ENCODE measurements at regions not wholly inside any gene's neighbourhood (a gene's known extent, or its start where the extent isn't known, plus 50 kb on each side); places are given as distances from the start of the nearest gene placed in this dataset.

DNA sequence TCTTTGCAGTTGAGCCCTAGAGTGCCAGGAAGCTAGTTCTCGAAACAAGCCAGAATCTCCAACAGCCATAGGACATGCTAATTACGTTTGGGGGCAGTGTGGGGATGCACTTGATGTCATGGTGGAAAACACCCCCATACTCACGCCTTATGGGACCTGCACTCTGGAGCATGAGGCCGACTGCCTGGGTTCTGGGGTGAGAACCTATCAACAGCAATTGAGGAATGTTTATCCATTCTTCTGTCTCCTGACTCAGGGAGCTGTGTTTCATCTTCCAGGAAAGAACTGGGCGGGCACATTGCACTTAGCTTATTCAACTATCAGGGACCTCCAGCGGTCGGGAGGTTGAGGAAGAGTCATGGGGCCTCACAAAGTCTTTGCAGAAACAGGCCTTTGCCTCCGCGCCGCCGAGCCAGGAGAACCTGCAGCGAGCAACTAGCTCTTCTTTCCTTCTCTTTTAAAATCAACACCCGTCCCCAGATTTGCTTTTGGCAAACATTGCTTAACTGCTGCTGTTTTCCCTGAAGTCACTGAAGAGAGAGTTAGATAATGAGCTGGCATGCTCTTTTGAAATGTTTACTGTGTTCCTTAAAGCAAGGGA is 226.1 kb upstream of the DIO3 start:
- Histone ChIP-seq H3K4me3 (ENCODE audit: low read depth, low read length) (no peak overlapping the region), H3K27me3 (ENCODE audit: insufficient read depth, low read length) (peaks cover 21% of the 10 kb centered on the region), H2AFZ (ENCODE audit: low read length, unreplicated experiment) (no peak overlapping the region), H3K79me2 (ENCODE audit: control insufficient read depth, insufficient read depth, low read length, unreplicated experiment) (no peaks in the 10 kb centered on the region), H3K4me1 (ENCODE audit: control insufficient read depth, insufficient read depth, low read length, unreplicated experiment) (no peaks in the 10 kb centered on the region), H3K36me3 (ENCODE audit: insufficient read depth, low read length) (no peaks in the 10 kb centered on the region), H3K27ac (ENCODE audit: low read depth, low read length) (no peak overlapping the region)

DNA sequence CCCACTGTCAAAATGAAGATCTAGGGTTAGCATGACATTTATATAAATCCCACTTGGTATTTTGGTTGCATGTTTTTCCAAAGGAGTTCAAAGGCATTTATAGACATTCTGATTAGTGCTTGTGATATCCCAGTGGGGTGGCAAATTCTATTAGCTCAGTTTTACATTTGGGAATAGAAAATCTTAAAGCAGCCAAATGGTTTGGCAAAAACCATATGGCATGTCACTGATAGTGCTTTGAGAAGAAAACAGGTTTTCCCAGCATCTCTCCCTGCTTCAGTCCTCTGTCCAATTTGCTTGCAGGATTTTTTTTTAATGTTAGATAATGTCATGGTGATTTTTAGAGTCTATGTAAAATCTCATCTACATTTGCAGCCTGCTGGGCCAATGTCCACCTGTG is 225.1 kb upstream of the DIO3 start:
- no peak overlapping the region for H3K4me3 ChIP-seq (ENCODE audit: low read depth, low read length)
- H2AFZ ChIP-seq (ENCODE audit: low read length, unreplicated experiment), result no peak overlapping the region
- H3K79me2 ChIP-seq (ENCODE audit: control insufficient read depth, insufficient read depth, low read length, unreplicated experiment), result no peaks in the 10 kb centered on the region
- H3K27ac ChIP-seq (ENCODE audit: low read depth, low read length), result no peak overlapping the region
- no peaks in the 10 kb centered on the region for H3K36me3 ChIP-seq (ENCODE audit: insufficient read depth, low read length)
- no peaks in the 10 kb centered on the region for H3K4me1 ChIP-seq (ENCODE audit: control insufficient read depth, insufficient read depth, low read length, unreplicated experiment)
- H3K27me3 ChIP-seq (ENCODE audit: insufficient read depth, low read length), result peaks cover 23% of the 10 kb centered on the region

DNA sequence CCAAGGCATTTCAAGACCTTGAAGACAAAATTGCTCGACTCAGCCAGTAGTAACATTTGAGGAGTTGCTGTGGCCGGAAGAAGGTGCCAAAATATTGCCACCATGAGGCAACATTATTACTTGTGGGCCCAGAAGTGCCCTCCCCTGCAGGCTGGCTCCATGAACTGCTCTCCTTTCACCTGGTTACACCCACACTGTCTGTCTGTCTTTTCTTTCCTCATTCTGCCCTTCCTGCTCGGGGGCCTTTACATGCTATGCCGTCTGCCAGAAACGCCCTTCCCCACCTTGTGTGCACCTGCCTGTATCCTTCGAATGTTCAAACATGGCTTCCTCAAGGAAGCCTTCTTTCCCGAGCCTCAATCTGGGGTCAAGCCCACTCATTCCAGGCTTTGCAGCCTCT is 224.2 kb upstream of the DIO3 start:
- Histone ChIP-seq H3K4me1 (ENCODE audit: control insufficient read depth, insufficient read depth, low read length, unreplicated experiment) (no peaks in the 10 kb centered on the region), H3K27me3 (ENCODE audit: insufficient read depth, low read length) (peaks cover 23% of the 10 kb centered on the region), H3K4me3 (ENCODE audit: low read depth, low read length) (no peak overlapping the region)

DNA sequence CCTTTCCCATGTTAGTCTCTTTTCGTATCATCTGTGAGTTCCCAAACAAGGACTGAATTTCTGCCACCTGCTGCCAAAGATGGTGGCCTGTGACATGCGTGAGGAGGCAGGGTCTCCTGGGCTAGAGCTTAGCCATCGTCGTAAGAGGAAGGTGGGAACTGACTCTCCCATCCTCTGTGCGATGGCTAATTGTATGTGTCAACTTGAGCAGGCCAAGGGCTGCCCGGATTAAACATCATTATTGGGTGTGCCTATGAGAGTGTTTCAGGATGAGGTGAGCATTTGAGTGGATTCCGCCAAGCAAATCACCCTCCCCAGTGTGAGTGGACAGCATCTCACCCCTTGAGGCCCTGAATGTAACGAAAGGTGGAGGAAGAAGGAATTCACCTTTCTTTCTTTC is 220.7 kb upstream of the DIO3 start:
- H3K36me3 ChIP-seq (ENCODE audit: insufficient read depth, low read length), result no peaks in the 10 kb centered on the region
- no peaks in the 10 kb centered on the region for H3K79me2 ChIP-seq (ENCODE audit: control insufficient read depth, insufficient read depth, low read length, unreplicated experiment)
- H3K4me1 ChIP-seq (ENCODE audit: control insufficient read depth, insufficient read depth, low read length, unreplicated experiment), result no peaks in the 10 kb centered on the region
- H3K27ac ChIP-seq (ENCODE audit: low read depth, low read length), result no peak overlapping the region
- H3K4me3 ChIP-seq (ENCODE audit: low read depth, low read length), result no peak overlapping the region
- H2AFZ ChIP-seq (ENCODE audit: low read length, unreplicated experiment), result no peak overlapping the region
- H3K27me3 ChIP-seq (ENCODE audit: insufficient read depth, low read length), result peaks cover 20% of the 10 kb centered on the region

More for the DNA sequence above, 224.2 kb upstream of the DIO3 start:
- no peaks in the 10 kb centered on the region for H3K36me3 ChIP-seq (ENCODE audit: insufficient read depth, low read length)
- H2AFZ ChIP-seq (ENCODE audit: low read length, unreplicated experiment), result no peak overlapping the region
- no peaks in the 10 kb centered on the region for H3K79me2 ChIP-seq (ENCODE audit: control insufficient read depth, insufficient read depth, low read length, unreplicated experiment)
- H3K27ac ChIP-seq (ENCODE audit: low read depth, low read length), result no peak overlapping the region

DNA sequence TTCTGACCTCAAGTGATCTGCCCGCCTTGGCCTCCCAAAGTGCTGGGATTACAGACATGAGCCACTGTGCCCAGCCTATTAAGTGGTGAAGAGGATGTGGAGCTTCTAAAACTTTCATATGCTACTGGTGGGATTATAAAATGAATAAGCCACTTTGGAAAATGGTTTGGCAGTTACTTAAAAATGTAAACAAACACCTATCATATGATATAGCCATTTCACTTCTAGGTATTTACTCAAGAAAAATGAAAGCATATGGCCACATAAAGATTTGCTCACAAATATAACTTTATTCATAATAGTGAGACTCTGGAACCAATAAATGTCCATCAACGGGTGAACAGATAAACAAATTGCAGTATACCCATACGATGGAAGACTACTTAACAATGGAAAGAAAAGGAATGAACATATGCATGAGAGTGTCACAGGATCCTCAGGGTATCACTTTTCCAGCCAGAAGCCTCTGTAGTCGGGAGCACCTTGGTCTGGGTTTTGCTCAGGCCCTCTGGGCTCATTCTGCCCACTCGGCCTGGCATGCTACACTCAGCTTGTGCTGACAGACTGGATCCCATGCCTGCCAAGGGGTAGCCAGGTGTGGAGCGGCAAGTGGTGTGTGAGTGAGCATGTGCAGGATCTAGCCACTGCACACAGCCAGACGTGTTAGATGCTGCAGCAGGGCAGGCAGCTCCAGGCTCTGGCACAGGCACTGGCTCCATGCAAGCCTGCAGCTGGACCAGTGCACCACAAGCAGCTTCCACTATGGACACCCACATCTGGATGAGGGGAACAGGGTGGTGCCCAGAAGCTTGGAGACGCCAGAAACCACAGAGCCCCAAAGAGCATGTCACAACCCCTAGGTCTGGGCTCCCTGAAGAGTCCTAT is 213.2 kb upstream of the DIO3 start:
- no peak overlapping the region for H2AFZ ChIP-seq (ENCODE audit: low read length, unreplicated experiment)
- no peak overlapping the region for H3K27ac ChIP-seq (ENCODE audit: low read depth, low read length)
- no peaks in the 10 kb centered on the region for H3K79me2 ChIP-seq (ENCODE audit: control insufficient read depth, insufficient read depth, low read length, unreplicated experiment)
- no peaks in the 10 kb centered on the region for H3K36me3 ChIP-seq (ENCODE audit: insufficient read depth, low read length)
- no peak overlapping the region for H3K4me3 ChIP-seq (ENCODE audit: low read depth, low read length)
- no peaks in the 10 kb centered on the region for H3K4me1 ChIP-seq (ENCODE audit: control insufficient read depth, insufficient read depth, low read length, unreplicated experiment)
- no peaks in the 10 kb centered on the region for H3K27me3 ChIP-seq (ENCODE audit: insufficient read depth, low read length)

DNA sequence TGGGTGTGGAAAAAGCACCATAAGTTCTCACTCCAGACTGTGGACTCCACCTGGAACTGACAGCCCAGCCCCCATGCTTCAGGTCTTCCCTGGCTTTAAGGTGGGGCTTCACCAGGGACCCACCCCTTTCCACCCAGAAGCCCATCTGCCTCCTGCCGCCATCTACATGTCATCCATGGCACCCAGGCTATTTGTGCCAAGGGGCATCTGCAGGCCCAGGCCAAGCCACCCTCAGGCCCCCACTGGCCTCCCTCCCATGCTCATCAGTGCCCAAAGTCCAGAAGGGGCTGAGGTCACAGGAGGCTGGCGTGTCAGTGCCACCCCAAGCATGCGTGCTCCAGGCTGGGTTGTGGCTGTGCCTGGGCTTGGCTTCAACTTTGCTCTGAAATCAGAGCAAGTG is 212.2 kb upstream of the DIO3 start:
- H3K27ac ChIP-seq (ENCODE audit: low read depth, low read length), result no peak overlapping the region
- no peaks in the 10 kb centered on the region for H3K27me3 ChIP-seq (ENCODE audit: insufficient read depth, low read length)
- H3K4me1 ChIP-seq (ENCODE audit: control insufficient read depth, insufficient read depth, low read length, unreplicated experiment), result no peaks in the 10 kb centered on the region
- H2AFZ ChIP-seq (ENCODE audit: low read length, unreplicated experiment), result no peak overlapping the region
- no peaks in the 10 kb centered on the region for H3K79me2 ChIP-seq (ENCODE audit: control insufficient read depth, insufficient read depth, low read length, unreplicated experiment)
- no peak overlapping the region for H3K4me3 ChIP-seq (ENCODE audit: low read depth, low read length)
- no peaks in the 10 kb centered on the region for H3K36me3 ChIP-seq (ENCODE audit: insufficient read depth, low read length)

DNA sequence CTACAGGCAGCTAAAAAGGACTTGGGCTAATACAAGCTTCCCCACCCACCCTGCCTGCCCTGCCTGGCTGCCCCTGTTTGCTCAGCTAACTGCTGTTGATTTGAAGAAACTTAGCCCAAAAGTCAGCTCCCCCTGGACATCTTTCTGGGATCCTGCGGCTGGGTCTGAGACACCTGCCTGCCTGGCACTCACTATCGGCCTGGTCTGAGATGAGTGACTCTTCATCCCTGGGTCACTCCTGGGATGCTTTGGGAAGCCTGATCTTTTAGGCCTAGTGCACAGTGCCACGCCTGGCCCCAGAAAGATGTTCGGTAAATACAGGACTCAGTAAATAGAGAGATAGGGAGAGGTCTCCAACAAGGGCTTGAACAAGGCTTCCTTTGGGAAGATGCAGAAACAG is 211.3 kb upstream of the DIO3 start:
- H3K36me3 ChIP-seq (ENCODE audit: insufficient read depth, low read length), result no peaks in the 10 kb centered on the region
- H3K4me1 ChIP-seq (ENCODE audit: control insufficient read depth, insufficient read depth, low read length, unreplicated experiment), result no peaks in the 10 kb centered on the region
- no peaks in the 10 kb centered on the region for H3K79me2 ChIP-seq (ENCODE audit: control insufficient read depth, insufficient read depth, low read length, unreplicated experiment)
- no peak overlapping the region for H3K4me3 ChIP-seq (ENCODE audit: low read depth, low read length)
- H3K27ac ChIP-seq (ENCODE audit: low read depth, low read length), result no peak overlapping the region
- H2AFZ ChIP-seq (ENCODE audit: low read length, unreplicated experiment), result no peak overlapping the region
- no peaks in the 10 kb centered on the region for H3K27me3 ChIP-seq (ENCODE audit: insufficient read depth, low read length)

DNA sequence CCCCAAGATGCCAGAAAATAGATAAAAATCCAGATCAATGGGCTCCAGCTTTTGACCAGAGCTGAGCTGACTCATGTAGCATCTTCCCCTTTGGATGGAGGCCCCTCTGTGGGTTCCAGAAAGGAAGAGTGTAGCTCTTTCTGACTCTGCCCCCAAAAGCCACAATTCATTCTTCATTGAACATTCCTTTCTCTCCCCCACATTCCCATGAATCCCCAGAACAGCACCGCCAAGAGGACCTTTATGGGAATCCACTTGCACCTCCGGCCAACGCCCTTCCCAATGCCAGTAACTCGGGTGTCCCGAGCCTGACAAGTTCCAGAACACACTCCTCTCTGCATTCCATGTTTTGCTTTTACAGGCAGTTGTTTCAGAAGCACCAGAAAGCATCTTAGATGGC is 210.6 kb upstream of the DIO3 start:
- H3K27ac ChIP-seq (ENCODE audit: low read depth, low read length), result no peak overlapping the region
- H3K36me3 ChIP-seq (ENCODE audit: insufficient read depth, low read length), result no peaks in the 10 kb centered on the region
- H3K4me3 ChIP-seq (ENCODE audit: low read depth, low read length), result no peak overlapping the region
- no peak overlapping the region for H2AFZ ChIP-seq (ENCODE audit: low read length, unreplicated experiment)
- H3K27me3 ChIP-seq (ENCODE audit: insufficient read depth, low read length), result no peaks in the 10 kb centered on the region
- H3K79me2 ChIP-seq (ENCODE audit: control insufficient read depth, insufficient read depth, low read length, unreplicated experiment), result no peaks in the 10 kb centered on the region
- H3K4me1 ChIP-seq (ENCODE audit: control insufficient read depth, insufficient read depth, low read length, unreplicated experiment), result no peaks in the 10 kb centered on the region

DNA sequence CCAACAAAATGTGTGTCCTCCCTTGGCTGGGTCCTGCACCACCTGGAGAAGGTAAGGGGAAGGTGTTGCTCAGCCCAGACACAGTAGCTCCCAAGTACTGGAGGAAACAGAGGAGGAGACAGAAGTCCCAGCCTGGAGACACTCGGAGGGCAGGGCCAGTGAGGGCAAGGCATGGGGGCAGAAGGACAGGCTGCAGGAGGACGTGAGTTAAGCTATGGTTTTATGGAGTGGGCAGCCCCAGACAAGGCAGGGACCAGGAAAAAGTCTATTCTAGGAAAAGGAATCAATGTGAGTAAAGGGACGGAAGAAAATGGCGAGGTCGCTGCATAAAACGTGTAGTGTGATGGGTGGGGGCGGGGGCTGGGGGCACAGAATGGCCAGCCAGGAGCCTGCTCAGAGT is 210.1 kb upstream of the DIO3 start:
- H2AFZ ChIP-seq (ENCODE audit: low read length, unreplicated experiment), result no peak overlapping the region
- H3K27me3 ChIP-seq (ENCODE audit: insufficient read depth, low read length), result no peaks in the 10 kb centered on the region
- no peak overlapping the region for H3K27ac ChIP-seq (ENCODE audit: low read depth, low read length)
- no peaks in the 10 kb centered on the region for H3K4me1 ChIP-seq (ENCODE audit: control insufficient read depth, insufficient read depth, low read length, unreplicated experiment)
- no peaks in the 10 kb centered on the region for H3K79me2 ChIP-seq (ENCODE audit: control insufficient read depth, insufficient read depth, low read length, unreplicated experiment)
- no peak overlapping the region for H3K4me3 ChIP-seq (ENCODE audit: low read depth, low read length)
- no peaks in the 10 kb centered on the region for H3K36me3 ChIP-seq (ENCODE audit: insufficient read depth, low read length)

DNA sequence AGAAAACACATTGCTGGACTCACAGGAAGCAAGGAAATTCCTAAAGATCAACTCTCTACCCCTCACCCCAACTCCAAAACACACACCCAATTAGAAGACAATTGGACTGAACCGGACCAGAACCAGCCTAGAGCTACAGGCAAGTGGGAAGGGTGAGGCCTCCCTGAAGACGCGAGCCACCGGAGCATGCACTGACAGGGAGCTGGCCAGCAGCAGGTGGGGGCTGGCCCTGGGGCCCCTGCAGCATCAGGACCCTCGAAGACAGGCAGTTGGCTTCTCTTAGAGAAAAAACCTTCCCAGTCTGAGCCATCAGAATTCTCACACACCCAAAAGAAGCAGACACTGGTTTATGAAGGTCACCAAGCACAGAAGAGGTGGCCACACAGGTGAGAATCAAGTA is 209.5 kb upstream of the DIO3 start:
- H3K4me3 ChIP-seq (ENCODE audit: low read depth, low read length), result no peak overlapping the region
- H3K79me2 ChIP-seq (ENCODE audit: control insufficient read depth, insufficient read depth, low read length, unreplicated experiment), result no peaks in the 10 kb centered on the region
- no peak overlapping the region for H2AFZ ChIP-seq (ENCODE audit: low read length, unreplicated experiment)
- H3K36me3 ChIP-seq (ENCODE audit: insufficient read depth, low read length), result no peaks in the 10 kb centered on the region
- H3K4me1 ChIP-seq (ENCODE audit: control insufficient read depth, insufficient read depth, low read length, unreplicated experiment), result no peaks in the 10 kb centered on the region
- H3K27me3 ChIP-seq (ENCODE audit: insufficient read depth, low read length), result no peaks in the 10 kb centered on the region
- no peak overlapping the region for H3K27ac ChIP-seq (ENCODE audit: low read depth, low read length)

DNA sequence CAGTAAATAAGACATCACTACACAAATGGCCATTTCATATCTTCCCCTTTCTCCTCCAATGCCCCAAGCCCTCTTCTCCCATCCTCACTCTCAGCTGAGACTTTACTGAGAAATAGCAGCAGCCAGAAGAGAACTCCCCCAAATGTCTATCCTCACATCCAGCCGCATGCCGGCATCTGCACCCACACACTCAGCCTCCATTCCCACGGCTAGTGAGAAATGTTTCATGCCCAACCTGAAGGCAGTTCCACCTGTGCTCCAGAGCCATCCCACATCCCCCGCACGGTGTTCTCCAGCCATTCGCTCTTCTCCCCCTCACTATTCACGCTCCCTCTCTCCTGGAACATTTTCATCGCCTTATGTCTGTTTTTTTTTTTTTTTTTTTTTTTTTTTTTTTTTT is 208.7 kb upstream of the DIO3 start:
- Histone ChIP-seq H3K36me3 (ENCODE audit: insufficient read depth, low read length) (no peaks in the 10 kb centered on the region), H3K79me2 (ENCODE audit: control insufficient read depth, insufficient read depth, low read length, unreplicated experiment) (no peaks in the 10 kb centered on the region), H3K4me3 (ENCODE audit: low read depth, low read length) (no peak overlapping the region), H3K4me1 (ENCODE audit: control insufficient read depth, insufficient read depth, low read length, unreplicated experiment) (no peaks in the 10 kb centered on the region), H3K27me3 (ENCODE audit: insufficient read depth, low read length) (no peaks in the 10 kb centered on the region), H3K27ac (ENCODE audit: low read depth, low read length) (no peak overlapping the region), H2AFZ (ENCODE audit: low read length, unreplicated experiment) (no peak overlapping the region)
